ENCODE measurements at regions not wholly inside any gene's neighbourhood (a gene's known extent, or its start where the extent isn't known, plus 50 kb on each side); places are given as distances from the start of the nearest gene placed in this dataset.
A peak's percentile ranks its signal among the peaks of the same experiment; 100 is the strongest.

DNA sequence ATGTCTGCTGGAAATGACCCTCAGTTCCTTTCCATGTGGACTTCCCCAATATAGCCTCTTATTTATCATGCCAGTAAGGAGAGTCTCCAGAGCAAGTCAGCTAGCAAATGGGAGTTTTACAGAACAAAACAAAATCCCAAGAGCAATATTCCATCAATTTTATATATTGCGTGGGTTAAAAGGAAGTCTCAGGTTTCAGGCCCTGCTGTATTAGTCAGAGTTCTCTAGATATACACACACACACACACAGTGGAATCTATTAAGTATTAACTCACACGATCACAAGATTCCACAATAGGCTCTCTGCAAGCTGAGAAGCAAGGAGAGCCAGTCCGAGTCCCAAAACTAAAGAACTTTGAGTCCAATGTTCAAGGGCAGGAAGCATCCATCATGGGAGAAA, 102.8 kb upstream of the MAP2 start:
- DNase-seq, result peak; percentile 26
- H3K9me3 Mint-ChIP-seq, result no peaks in the 10 kb centered on the region

GRCh38 chr2:209321581-209321980, 102.3 kb upstream of the MAP2 start:
- no peaks in the 10 kb centered on the region; the same call in 1 of the 2 replicates for H3K27me3 Mint-ChIP-seq (ENCODE audit: insufficient read depth)
- TF ChIP-seq, protein P1, sequence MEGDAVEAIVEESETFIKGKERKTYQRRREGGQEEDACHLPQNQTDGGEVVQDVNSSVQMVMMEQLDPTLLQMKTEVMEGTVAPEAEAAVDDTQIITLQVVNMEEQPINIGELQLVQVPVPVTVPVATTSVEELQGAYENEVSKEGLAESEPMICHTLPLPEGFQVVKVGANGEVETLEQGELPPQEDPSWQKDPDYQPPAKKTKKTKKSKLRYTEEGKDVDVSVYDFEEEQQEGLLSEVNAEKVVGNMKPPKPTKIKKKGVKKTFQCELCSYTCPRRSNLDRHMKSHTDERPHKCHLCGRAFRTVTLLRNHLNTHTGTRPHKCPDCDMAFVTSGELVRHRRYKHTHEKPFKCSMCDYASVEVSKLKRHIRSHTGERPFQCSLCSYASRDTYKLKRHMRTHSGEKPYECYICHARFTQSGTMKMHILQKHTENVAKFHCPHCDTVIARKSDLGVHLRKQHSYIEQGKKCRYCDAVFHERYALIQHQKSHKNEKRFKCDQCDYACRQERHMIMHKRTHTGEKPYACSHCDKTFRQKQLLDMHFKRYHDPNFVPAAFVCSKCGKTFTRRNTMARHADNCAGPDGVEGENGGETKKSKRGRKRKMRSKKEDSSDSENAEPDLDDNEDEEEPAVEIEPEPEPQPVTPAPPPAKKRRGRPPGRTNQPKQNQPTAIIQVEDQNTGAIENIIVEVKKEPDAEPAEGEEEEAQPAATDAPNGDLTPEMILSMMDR (IDR thresholded peaks at IDR 0.05), result no peak
- no peak overlapping the region for H3K4me3 Mint-ChIP-seq
- no peak for DNase-seq
- no peaks in the 10 kb centered on the region; the same call in 1 of the 2 replicates for H3K4me1 Mint-ChIP-seq (ENCODE audit: low read depth)
- H3K9me3 Mint-ChIP-seq, result no peaks in the 10 kb centered on the region
- H3K27ac Mint-ChIP-seq, result no peak overlapping the region
- H3K36me3 Mint-ChIP-seq (ENCODE audit: low read depth), result no peaks in the 10 kb centered on the region

More for the DNA sequence above, 102.8 kb upstream of the MAP2 start:
- Mint-ChIP-seq H3K27me3 (ENCODE audit: insufficient read depth) (no peaks in the 10 kb centered on the region; the same call in 1 of the 2 replicates), H3K4me1 (ENCODE audit: low read depth) (no peaks in the 10 kb centered on the region; the same call in 1 of the 2 replicates), H3K36me3 (ENCODE audit: low read depth) (no peaks in the 10 kb centered on the region), H3K27ac (no peak overlapping the region), H3K4me3 (no peak overlapping the region)
- TF ChIP-seq, protein P1 (IDR thresholded peaks at IDR 0.05), result no peak

DNA sequence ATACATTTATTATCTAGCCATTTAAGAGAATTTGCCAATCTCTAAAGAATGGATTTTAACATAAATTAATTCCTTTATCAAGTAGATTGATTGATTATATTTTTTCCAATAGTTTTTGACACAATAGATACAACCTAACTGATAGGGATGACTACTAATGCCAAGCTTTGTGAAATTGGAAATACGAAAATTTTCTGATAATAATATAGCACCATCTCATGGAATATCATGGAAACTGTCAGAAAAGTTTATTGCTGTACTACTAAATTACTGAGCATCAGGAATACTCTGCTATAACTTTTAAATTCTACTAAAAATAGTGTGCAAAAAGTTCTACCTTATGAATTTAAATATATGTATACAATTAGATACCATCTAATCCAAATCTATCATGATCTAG, 101.8 kb upstream of the MAP2 start:
- Mint-ChIP-seq H3K4me1 (ENCODE audit: low read depth) (no peaks in the 10 kb centered on the region; the same call in 1 of the 2 replicates), H3K27ac (no peak overlapping the region), H3K27me3 (ENCODE audit: insufficient read depth) (peaks cover 3% of the 10 kb centered on the region; the same call in 1 of the 2 replicates), H3K9me3 (no peaks in the 10 kb centered on the region), H3K36me3 (ENCODE audit: low read depth) (no peaks in the 10 kb centered on the region), H3K4me3 (no peak overlapping the region)
- TF ChIP-seq, protein P1 (IDR thresholded peaks at IDR 0.05), result peak; percentile 42; the same call in 1 of the 2 replicates
- DNase-seq, result no peak

GRCh38 chr2:209322905-209323512, 100.8 kb upstream of the MAP2 start:
- TF ChIP-seq, protein P1 (IDR thresholded peaks at IDR 0.05), result no peak
- Mint-ChIP-seq H3K27ac (no peak overlapping the region), H3K9me3 (no peaks in the 10 kb centered on the region), H3K36me3 (ENCODE audit: low read depth) (no peaks in the 10 kb centered on the region), H3K4me1 (ENCODE audit: low read depth) (no peaks in the 10 kb centered on the region; the same call in 1 of the 2 replicates), H3K27me3 (ENCODE audit: insufficient read depth) (peaks cover 3% of the 10 kb centered on the region; the same call in 1 of the 2 replicates), H3K4me3 (peak overlapping the region; percentile 27; the same call in 1 of the 2 replicates)
- DNase-seq, result no peak

DNA sequence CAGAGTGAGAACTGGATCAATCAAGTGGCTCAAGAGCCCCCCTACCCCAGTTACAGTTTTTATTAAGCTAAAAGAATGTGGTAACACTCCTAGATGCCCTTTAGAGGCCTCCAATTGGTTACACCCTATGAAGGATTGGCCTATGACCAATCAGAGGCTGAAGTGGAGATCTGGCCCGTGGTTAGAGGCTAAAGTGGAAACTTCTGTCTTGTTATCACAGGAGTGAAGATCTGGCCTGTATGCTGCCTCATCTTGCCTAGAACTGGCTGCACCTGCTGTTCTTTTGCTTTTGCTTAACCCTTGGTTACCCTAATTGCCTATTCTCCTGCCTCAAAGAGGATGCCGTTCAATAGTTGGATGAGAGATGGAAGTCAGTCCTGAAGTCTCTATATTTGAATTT, 100.1 kb upstream of the MAP2 start:
- Mint-ChIP-seq H3K4me3 (peak overlapping the region; percentile 27; the same call in 1 of the 2 replicates), H3K9me3 (no peaks in the 10 kb centered on the region), H3K4me1 (ENCODE audit: low read depth) (no peaks in the 10 kb centered on the region; the same call in 1 of the 2 replicates), H3K36me3 (ENCODE audit: low read depth) (no peaks in the 10 kb centered on the region), H3K27me3 (ENCODE audit: insufficient read depth) (peaks cover 7% of the 10 kb centered on the region; the same call in 1 of the 2 replicates), H3K27ac (no peak overlapping the region)
- DNase-seq, result no peak
- TF ChIP-seq, protein P1 (IDR thresholded peaks at IDR 0.05), result no peak
